Activated CD4-positive, CD25-positive, alpha-beta regulatory T cell (primary cell): ENCODE measurements at regions not wholly inside any gene's neighbourhood (a gene's known extent, or its start where the extent isn't known, plus 50 kb on each side); places are given as distances from the start of the nearest gene placed in this dataset.

Experiments used
- DNase-seq, 4 experiments: peaks; one replicate each; lab custom pipeline; 2025; lab: John Stamatoyannopoulos, UW

DNA sequence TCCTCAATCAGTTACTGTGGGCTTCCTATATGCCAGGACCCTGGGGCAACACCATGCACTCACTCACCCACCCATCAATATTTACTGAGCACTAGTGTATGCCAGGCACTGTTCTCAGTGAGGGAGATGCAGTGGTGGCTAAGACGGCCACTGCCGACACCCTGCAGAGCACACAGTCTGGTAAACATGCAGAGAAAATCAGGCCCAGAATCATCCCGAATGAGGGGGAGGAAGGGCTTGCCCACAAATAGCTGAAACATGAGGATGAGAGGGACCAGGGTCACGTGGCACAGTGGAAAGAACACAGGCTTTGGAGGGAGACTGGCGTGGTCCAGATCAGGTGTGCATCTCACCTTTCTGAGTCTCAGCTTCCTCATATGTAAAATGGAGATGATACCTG is 89.2 kb upstream of the IGSF21 start:
- no peak for DNase-seq

DNA sequence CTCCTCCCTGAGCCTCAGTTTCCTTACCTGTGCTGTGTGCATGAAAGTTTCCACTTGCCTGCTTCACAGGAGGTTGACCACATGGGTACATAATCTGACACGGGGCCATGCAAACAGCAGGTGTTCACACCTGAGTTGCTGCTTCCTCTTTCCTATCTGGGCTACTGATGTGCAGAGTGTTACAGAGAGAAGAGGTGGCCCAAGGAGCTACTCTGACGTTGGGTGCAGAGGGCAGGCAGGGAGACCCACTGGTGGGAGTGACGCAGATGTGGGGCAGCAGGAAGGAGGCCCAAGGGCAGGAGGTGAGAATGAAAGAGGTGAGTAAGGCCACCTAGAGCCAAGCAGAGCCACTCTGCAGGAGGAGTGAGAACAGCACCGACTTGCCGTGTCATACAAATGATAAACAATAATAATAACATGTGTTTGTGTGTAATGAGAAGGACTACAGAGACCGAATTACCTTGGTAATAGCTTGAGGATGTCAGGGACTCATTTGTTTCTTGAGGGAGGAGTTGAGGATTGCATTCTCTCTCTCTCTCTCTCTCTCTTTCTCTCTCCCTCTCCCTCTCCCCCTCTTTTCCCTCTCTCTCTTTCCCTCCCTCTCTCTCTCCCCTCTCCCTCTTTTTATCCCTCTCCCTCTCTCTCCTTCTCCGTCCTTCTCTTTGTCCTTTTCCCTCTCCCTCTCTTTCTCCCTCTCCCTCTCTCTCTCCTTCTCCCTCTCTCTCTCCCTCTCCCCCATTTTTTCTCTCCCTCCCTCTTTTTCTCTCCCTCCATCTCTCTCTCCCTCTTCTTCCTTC is 87.4 kb upstream of the IGSF21 start:
- DNase-seq = no peak

DNA sequence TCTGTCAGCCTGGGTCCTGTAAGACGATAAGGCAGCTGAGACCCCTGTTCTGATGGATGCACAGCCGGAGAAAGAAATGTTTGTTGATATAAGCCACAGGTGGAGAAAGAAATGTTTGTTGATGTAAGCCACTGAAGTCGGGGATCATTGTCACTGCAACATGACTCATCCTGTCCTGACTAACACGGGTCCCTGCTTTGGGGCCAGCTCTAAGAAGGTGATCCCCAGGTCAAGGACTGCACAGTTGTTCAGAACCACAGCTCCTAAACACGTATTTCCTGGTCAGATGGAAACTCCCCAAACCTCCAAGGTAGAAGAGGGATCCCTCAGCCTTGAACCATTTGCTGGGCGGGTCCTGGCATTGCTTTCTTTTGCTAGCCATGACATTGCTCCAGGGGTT is 86.4 kb upstream of the IGSF21 start:
- DNase-seq = no peak

DNA sequence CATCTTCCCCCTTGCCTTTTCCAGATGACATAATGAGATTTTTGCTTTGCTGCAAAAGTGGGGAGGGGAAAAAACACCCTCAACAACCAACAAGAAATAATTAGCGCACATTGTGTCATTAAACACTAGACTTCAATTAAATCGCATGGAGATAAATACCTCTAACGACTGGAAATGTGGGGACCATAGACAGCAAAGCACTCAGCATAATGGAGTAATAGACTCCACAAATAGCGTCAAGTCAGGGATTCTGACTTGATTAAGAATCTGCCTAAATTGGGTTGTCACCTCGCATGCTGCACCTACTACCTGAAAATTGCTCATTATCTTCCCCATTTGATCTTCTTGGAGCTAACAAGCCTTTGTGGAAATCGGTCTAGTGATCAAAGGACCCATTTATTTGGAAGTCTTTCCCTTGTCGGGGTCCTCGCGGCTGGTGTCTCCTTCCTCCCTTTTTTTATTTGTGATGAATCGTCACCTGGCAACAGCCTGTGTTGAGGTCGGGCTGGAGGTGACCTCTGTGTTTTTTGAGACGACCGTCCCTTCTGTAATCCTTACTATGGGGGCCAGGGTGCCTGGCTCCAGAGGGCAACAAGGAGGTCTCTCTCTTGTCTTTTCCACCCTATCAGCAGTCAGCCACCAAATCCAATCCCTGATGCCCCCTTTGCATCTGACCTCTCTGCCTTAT is 75.3 kb upstream of the IGSF21 start:
- no peak for DNase-seq

DNA sequence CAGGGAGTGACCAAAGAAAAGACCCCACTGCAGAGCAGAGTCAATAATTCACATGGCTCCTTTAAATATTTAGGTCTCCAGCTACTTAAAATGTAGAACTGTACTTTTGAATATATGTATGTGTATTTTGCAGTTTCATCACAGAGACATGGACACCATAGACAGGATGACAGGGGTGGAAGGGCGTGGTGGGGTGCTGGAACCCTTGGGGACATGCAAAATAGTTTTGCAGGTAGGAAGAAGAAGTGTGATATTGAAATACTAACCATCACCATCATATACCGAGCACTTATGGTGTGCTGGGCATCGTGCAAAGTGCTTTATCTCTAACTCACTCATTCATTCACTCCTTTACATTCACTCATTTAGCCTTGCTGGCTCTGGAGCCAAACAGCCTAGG is 72.5 kb upstream of the IGSF21 start:
- no peak for DNase-seq

DNA sequence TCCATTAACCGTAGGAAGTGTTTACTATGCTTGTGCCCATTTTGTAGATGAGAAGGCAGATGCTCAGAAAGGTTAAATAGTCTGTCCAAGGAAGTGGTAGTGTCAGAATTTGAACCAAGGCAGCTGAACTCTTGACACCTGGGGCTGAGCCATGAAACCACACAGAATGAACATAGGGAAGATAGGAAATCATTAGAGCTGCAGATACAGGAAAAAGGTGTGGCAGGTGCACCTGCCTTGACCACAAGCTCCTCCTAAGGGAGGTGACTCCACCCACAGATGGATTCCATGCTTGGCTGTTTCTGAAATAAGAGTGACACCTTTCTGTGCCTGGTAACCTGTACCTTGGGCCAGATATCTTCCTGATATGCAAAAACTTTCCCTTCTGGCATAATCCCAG is 69.9 kb upstream of the IGSF21 start:
- no peak for DNase-seq

DNA sequence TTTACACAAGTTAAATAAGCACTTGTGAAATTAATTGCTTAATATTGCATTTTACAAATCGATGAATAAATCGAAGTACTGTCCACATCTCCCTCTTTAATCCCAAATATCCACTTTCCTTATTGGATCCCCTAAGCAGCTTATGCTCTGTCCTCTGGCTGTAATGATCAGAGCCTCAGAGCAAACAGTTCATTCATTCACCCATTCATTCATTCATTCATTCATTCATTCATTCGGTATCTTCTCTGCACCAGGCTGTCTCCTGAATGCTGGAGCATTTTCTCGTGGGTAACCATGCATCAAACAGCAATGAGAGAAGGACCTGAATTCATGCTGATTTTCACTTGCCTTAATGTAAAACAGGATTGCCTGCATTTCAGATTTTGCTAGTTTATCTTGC is 69.5 kb upstream of the IGSF21 start:
- no peak for DNase-seq

DNA sequence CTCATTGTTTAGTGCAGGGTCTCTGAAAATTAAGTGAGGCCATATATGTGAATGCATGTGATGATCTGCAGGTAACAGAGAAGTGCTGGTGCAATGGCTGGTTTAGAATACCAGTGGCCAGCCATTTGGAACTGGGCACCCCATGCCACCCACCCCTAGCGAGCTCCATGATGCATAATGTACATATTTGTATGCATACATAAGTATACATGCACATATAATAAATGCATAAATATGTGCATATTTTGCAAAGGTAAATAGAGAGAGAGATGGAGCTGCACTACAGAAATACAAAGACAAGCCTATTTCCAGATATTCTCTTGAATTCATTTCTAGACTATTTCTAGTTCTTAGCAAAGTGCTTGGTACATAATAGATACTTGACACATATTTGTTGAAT is 68.5 kb upstream of the IGSF21 start:
- no peak for DNase-seq

DNA sequence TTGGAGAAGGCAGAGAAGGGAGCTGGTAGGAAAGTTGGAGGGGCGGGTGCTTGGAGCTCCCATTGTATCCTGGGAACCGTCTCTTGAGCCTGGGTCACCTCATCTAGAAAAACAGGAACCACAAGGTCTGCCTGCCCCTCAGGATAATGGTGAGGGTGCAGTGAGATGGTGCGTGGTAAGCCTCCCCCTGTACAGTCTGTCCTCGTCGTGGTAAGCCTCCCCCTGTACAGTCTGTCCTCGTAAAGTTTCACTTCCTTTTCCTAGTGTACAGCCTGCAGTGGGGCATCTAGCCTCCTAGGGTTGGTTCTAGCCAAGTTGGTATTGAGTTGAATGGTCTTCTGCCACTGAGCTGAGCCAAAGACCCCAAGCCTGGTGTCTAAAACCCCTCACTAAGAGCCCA is 66.5 kb upstream of the IGSF21 start:
- DNase-seq = no peak

DNA sequence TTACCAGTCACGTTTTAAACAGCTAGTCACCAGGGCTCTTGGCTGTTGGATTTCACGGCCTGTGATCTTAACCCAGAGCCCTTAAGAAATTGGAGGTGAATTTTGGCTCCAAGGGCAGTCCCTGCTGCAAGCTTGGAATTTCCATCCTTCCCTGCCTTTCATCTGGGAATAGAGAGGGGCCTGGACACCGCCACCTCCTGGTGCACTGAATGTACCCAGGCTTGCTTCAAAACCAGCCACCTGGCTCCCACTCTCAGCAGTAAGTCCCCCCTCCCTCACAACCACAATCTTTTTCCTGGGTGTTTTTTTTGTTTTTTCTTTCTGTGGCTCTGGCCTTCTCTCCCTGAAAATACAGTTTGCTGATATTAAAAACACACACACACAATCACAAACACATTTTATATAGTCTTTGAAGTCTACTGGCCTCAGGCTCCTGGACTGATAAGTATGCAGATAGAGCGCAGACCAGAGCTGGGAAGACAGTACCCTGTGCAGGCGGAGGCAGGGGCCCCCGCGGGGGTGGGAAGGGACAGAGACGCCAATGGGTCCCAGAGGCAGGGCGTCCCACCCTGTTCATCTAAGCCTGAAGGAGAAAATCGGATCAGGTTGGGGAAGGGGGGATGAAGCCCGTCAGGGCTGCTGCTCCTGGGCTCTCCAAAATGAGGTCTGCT is 65.8 kb upstream of the IGSF21 start:
- DNase-seq = no peak

DNA sequence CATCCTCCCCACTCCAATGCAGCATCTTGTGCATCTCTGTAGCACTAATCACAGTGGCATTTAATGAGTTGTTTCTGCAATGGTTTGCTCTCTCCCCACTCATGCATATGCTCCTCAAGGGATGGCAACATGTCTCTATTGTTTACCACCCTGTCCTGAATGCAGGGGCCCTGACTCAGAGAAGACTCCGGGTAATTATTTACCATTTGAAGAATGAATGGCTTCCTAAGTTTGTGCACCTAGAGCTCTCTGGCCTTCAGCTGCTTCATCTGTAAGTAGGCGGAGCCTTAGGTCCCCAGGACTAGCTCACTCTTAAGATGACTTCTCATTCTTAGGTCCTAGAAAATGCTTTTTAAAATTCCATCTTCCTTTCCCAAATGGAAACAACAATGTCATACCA is 63.7 kb upstream of the IGSF21 start:
- no peak for DNase-seq

DNA sequence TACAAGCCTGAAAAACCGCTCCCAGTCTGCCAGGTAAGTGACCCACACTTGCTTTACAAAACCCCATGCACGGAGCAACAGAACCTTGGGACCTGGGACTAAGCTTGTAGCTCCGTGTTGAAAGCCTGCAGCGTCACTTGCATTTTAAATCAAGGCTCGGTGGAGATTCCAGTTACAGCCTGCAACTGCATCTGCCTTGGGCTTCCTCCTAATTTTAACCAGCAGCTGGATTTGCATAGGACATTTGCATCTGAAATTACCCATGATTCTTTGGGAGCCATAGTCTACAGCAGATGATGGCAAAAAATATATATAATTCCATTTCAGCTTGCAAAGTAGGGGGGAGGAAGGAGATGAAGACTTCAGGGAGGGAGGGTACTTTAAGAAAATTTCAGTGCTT is 62.4 kb upstream of the IGSF21 start:
- DNase-seq = no peak

DNA sequence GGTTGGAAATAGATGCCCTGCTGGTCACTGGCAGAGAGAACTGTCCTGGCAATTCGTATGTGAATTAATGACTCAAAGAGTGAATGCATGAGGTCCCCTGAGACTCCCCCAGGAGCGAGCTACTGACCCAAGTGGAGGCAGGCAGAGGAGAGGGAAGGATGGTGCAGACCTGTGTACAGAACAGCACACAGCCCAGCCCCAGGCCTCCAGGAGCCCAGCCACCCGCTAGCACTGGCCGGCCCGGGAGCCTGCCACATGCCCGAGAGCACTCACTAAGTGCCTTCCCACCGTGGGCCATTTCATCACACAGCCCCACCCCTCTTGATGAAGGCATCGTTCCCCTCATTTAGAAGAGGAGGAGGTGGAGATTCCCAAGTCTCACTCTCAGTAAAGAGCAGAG is 62.0 kb upstream of the IGSF21 start:
- no peak for DNase-seq

DNA sequence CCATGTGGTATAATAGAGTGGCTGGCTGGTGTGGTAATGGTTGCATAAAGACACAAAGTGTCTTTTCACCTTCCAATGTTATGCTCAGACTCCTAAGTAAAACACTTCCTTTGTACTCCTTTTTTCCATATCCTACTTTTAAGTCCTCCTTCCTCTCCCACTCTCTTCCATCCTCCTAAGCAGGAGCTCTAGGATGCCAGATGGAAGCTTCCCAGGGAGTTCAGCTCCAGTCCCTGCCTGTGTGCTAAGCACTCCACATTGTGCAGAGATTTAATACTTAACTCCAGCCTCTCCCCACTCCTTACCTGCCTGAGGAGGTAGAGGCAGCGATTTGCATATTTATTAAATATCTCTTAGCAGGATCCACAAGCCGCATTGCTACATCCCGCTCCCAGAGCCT is 60.5 kb upstream of the IGSF21 start:
- no peak for DNase-seq

DNA sequence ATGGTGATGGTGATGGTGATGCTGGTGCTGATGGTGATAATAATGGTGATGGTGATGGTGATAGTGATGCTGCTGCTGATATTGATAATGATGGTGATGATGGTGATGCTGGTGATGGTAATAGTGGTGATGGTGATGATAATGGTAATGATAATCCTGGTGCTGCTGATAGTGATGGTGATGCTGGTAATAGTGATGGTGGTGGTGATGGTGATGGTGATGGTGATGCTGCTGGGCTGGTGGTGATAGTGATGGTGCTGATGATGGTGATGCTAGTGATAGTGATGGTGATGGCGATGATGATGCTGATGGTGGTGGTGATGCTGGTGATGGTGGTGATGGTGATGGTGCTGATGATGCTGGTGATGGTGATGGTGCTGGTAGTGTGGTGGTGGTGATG is 58.4 kb upstream of the IGSF21 start:
- no peak for DNase-seq

DNA sequence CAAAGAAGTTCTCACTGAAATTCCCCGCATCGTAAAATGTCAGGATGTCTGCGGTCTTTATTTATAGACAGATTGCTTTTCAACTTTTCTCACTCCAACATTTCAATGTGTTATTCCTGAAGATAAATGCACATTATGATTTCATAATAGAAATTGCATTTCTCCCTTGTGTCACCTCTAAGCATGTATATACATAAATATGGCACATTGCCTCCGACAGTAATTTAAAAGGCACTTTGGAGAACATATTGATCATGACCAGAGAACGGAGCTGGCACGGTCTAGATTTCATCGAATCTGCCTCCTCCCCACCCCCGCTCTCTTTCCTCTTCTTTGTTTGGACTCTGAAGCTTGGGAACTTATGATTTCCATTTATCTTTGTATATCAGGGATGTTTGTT is 54.9 kb upstream of the IGSF21 start:
- no peak for DNase-seq

DNA sequence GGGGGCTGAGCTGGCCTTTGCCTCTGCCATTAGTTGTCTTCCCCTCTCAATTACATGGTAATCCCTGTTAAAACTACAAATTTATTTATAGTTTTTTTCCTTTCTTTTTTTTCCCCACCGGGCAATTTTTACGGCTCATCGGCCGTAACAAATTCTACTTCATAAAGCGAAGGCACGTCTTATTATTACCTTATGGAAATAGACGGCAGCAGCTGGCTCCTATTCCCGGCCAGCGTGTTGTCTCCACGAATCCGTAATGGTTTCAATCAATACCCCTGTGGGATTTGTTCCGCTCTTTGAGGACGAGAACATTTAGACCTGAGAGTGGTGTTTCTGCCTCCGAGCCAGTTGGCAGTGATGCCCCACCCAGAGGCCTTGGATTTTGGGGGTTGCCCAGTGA is 52.4 kb upstream of the IGSF21 start:
- DNase-seq = no peak

DNA sequence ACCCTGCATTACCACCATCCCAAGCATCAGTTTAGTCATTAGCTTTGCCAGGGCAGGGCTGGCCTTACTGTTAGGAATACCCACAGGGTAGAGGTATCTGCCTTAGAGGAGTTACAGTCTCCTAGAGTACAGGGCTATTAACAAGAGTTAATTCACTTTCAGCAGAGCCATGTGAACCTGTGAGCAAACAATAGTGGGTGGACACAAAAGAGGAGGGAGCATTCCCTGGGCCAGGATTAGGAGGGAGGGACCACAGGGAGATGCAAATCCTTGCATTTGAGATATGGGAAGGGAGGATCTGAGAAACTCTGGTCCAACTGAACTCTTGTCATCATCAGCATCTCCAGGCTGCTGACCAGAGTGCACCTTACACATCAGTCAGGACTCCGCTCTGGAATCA is 51.1 kb upstream of the IGSF21 start:
- no peak for DNase-seq

DNA sequence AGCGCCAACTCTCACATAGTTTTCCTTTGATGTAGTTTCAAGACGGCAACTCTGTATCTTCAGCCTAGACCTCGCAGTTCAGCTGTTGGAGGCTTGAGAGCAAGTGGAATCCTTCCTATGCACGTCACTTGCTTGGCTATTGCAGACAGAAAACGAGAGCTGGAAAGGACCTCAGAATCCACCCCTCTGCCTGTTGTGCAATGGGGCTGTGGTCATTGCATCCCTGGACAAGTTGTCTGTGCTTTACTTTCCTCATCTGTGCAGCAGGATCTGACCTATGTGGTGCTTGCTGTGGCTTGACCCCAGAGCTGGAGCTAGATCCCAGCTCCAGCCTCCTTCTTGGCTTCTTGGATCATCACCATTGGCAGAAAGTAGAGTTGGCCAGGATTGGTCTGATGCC is 50.0 kb upstream of the IGSF21 start:
- DNase-seq = no peak
